ENCODE measurements at regions not wholly inside any gene's neighbourhood (a gene's known extent, or its start where the extent isn't known, plus 50 kb on each side); places are given as distances from the start of the nearest gene placed in this dataset.

- H3K9me3 Mint-ChIP-seq = peaks cover 11% of the 10 kb centered on the region
- H3K27ac Mint-ChIP-seq = no peak overlapping the region
- no peaks in the 10 kb centered on the region for H3K27me3 Mint-ChIP-seq
- DNase-seq (no peak), ATAC-seq (ENCODE audit: low read depth) (no peak)
- no peak overlapping the region for H3K4me3 Mint-ChIP-seq
- TF ChIP-seq, protein P1, sequence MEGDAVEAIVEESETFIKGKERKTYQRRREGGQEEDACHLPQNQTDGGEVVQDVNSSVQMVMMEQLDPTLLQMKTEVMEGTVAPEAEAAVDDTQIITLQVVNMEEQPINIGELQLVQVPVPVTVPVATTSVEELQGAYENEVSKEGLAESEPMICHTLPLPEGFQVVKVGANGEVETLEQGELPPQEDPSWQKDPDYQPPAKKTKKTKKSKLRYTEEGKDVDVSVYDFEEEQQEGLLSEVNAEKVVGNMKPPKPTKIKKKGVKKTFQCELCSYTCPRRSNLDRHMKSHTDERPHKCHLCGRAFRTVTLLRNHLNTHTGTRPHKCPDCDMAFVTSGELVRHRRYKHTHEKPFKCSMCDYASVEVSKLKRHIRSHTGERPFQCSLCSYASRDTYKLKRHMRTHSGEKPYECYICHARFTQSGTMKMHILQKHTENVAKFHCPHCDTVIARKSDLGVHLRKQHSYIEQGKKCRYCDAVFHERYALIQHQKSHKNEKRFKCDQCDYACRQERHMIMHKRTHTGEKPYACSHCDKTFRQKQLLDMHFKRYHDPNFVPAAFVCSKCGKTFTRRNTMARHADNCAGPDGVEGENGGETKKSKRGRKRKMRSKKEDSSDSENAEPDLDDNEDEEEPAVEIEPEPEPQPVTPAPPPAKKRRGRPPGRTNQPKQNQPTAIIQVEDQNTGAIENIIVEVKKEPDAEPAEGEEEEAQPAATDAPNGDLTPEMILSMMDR (IDR thresholded peaks at IDR 0.05) = no peak
- ChIA-PET CTCF (no interaction called here), POLR2A (no interaction called here)
- intact Hi-C loops (cut with micrococcal nuclease) = no loop called here
- no peaks in the 10 kb centered on the region for H3K36me3 Mint-ChIP-seq (ENCODE audit: low read depth)
- no peaks in the 10 kb centered on the region for H3K4me1 Mint-ChIP-seq
Measured at GRCh38 chr1:69410893-69411292, 156.8 kb upstream of the LRRC7 start.

GRCh38 chr1:69411617-69412016 lies 156.1 kb upstream of the LRRC7 start:
- Mint-ChIP-seq H3K36me3 (ENCODE audit: low read depth) (no peaks in the 10 kb centered on the region), H3K27me3 (no peaks in the 10 kb centered on the region), H3K4me3 (no peak overlapping the region), H3K4me1 (no peaks in the 10 kb centered on the region), H3K9me3 (peaks cover 9% of the 10 kb centered on the region), H3K27ac (no peak overlapping the region)
- ChIA-PET CTCF (no interaction called here), POLR2A (no interaction called here)
- ATAC-seq (ENCODE audit: low read depth) = no peak
- intact Hi-C loops (cut with micrococcal nuclease) = no loop called here
- TF ChIP-seq, protein P1 (IDR thresholded peaks at IDR 0.05) = no peak
- DNase-seq = no peak

GRCh38 chr1:69413129-69413528 lies 154.6 kb upstream of the LRRC7 start:
- H3K4me1 Mint-ChIP-seq = no peaks in the 10 kb centered on the region
- ATAC-seq (ENCODE audit: low read depth) (no peak), DNase-seq (no peak)
- ChIA-PET CTCF (no interaction called here), POLR2A (no interaction called here)
- no peaks in the 10 kb centered on the region for H3K27me3 Mint-ChIP-seq
- no peaks in the 10 kb centered on the region for H3K36me3 Mint-ChIP-seq (ENCODE audit: low read depth)
- peaks cover 7% of the 10 kb centered on the region for H3K9me3 Mint-ChIP-seq
- TF ChIP-seq, protein P1 (IDR thresholded peaks at IDR 0.05) = no peak
- no peak overlapping the region for H3K27ac Mint-ChIP-seq
- intact Hi-C loops (cut with micrococcal nuclease) = no loop called here
- no peak overlapping the region for H3K4me3 Mint-ChIP-seq

DNA sequence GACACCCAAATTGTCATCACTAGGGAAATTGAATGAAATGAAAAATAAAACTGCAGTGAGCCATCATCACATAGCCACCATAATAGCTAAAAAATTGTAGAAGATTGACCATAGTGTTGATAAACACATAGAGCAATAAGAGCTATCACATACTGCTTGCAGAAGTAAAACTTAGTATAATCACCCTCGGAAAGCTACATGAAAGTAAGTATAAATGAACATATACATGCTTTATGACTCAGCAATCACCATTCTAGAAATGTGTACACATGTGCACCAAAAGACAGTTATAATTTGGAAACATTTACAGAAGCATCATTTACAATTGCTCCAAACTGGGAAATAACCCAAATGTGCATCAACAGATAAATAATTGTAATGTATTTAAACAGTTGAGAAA lies 153.1 kb upstream of the LRRC7 start:
- no peaks in the 10 kb centered on the region for H3K4me1 Mint-ChIP-seq
- H3K36me3 Mint-ChIP-seq (ENCODE audit: low read depth) = no peaks in the 10 kb centered on the region
- TF ChIP-seq, protein P1 (IDR thresholded peaks at IDR 0.05) = no peak
- H3K9me3 Mint-ChIP-seq = peaks cover 7% of the 10 kb centered on the region
- no peaks in the 10 kb centered on the region for H3K27me3 Mint-ChIP-seq
- DNase-seq (no peak), ATAC-seq (ENCODE audit: low read depth) (no peak)
- ChIA-PET POLR2A (no interaction called here), CTCF (no interaction called here)
- H3K4me3 Mint-ChIP-seq = no peak overlapping the region
- no peak overlapping the region for H3K27ac Mint-ChIP-seq
- intact Hi-C loops (cut with micrococcal nuclease) = no loop called here

- H3K27ac Mint-ChIP-seq = no peak overlapping the region
- no peak overlapping the region for H3K4me3 Mint-ChIP-seq
- no peak for DNase-seq
- TF ChIP-seq, protein P1 (IDR thresholded peaks at IDR 0.05) = no peak
- intact Hi-C loops (cut with micrococcal nuclease) = no loop called here
- H3K36me3 Mint-ChIP-seq (ENCODE audit: low read depth) = no peaks in the 10 kb centered on the region
- H3K4me1 Mint-ChIP-seq = no peaks in the 10 kb centered on the region
- ChIA-PET POLR2A (no interaction called here), CTCF (no interaction called here)
- no peaks in the 10 kb centered on the region for H3K9me3 Mint-ChIP-seq
- no peaks in the 10 kb centered on the region for H3K27me3 Mint-ChIP-seq
- ATAC-seq (ENCODE audit: low read depth) = no peak
Measured at GRCh38 chr1:69421286-69421685, 146.4 kb upstream of the LRRC7 start.

All from activated B cell treated with CpG ODN at 0.5 μM for 24 hours (primary cell).